ENCODE measurements at regions not wholly inside any gene's neighbourhood (a gene's known extent, or its start where the extent isn't known, plus 50 kb on each side); places are given as distances from the start of the nearest gene placed in this dataset.
"Not testable (repeated sequence)": the region's sequence is repeated elsewhere in the genome, so short reads cannot be mapped to it uniquely, and the experiment has no call there.

- no peak for TF ChIP-seq CTCF (IDR thresholded peaks at IDR 0.05; ENCODE audit: low read depth, low read length, missing control alignments)
- no peak overlapping the region for H3K4me3 ChIP-seq (replicated peaks; ENCODE audit: low read depth, low read length)
- DNase-seq (ENCODE audit: extremely low read depth, low read depth), result no peak
Observed at GRCh38 chr4:117577686-117578311, 456.5 kb upstream of the NDST3 start.

- no peak overlapping the region for H3K4me3 ChIP-seq (replicated peaks; ENCODE audit: low read depth, low read length)
- TF ChIP-seq CTCF (IDR thresholded peaks at IDR 0.05; ENCODE audit: low read depth, low read length, missing control alignments), result no peak
- no peak for DNase-seq (ENCODE audit: extremely low read depth, low read depth)
Observed at GRCh38 chr4:117588771-117589170, 445.5 kb upstream of the NDST3 start.

- no peak for DNase-seq (ENCODE audit: extremely low read depth, low read depth)
- TF ChIP-seq CTCF (IDR thresholded peaks at IDR 0.05; ENCODE audit: low read depth, low read length, missing control alignments), result no peak
- H3K4me3 ChIP-seq (replicated peaks; ENCODE audit: low read depth, low read length), result no peak overlapping the region
Observed at GRCh38 chr4:117596917-117597480, 437.3 kb upstream of the NDST3 start.

GRCh38 chr4:117599393-117599792, 434.9 kb upstream of the NDST3 start:
- H3K4me3 ChIP-seq (replicated peaks; ENCODE audit: low read depth, low read length), result not testable (repeated sequence)

GRCh38 chr4:117600936-117601335, 433.4 kb upstream of the NDST3 start:
- DNase-seq (ENCODE audit: extremely low read depth, low read depth); H3K4me3 ChIP-seq (replicated peaks; ENCODE audit: low read depth, low read length): not testable (repeated sequence)

More at GRCh38 chr4:117599393-117599792, 434.9 kb upstream of the NDST3 start:
- not testable (repeated sequence) for DNase-seq (ENCODE audit: extremely low read depth, low read depth)

GRCh38 chr4:117610706-117611308, 423.5 kb upstream of the NDST3 start:
- no peak for TF ChIP-seq CTCF (IDR thresholded peaks at IDR 0.05; ENCODE audit: low read depth, low read length, missing control alignments)
- no peak overlapping the region for H3K4me3 ChIP-seq (replicated peaks; ENCODE audit: low read depth, low read length)
- DNase-seq (ENCODE audit: extremely low read depth, low read depth), result no peak

GRCh38 chr4:117621673-117622072, 412.6 kb upstream of the NDST3 start:
- no peak overlapping the region for H3K4me3 ChIP-seq (replicated peaks; ENCODE audit: low read depth, low read length)
- DNase-seq (ENCODE audit: extremely low read depth, low read depth), result no peak
- TF ChIP-seq CTCF (IDR thresholded peaks at IDR 0.05; ENCODE audit: low read depth, low read length, missing control alignments), result no peak

GRCh38 chr4:117623326-117623725, 411.0 kb upstream of the NDST3 start:
- no peak overlapping the region for H3K4me3 ChIP-seq (replicated peaks; ENCODE audit: low read depth, low read length)
- DNase-seq (ENCODE audit: extremely low read depth, low read depth), result no peak
- no peak for TF ChIP-seq CTCF (IDR thresholded peaks at IDR 0.05; ENCODE audit: low read depth, low read length, missing control alignments)

Measured in HFF-Myc (cell line).